GM21367 (cell line): ENCODE measurements at regions not wholly inside any gene's neighbourhood (a gene's known extent, or its start where the extent isn't known, plus 50 kb on each side); places are given as distances from the start of the nearest gene placed in this dataset.
"Not testable (repeated sequence)": the region's sequence is repeated elsewhere in the genome, so short reads cannot be mapped to it uniquely, and the experiment has no call there.

Experiments used
- ATAC-seq: cut with Tn5 transposase; IDR thresholded peaks from one replicate; pipeline ENCODE4 v1.9.1; 2021; ENCODE audit not compliant: unreplicated experiment

DNA sequence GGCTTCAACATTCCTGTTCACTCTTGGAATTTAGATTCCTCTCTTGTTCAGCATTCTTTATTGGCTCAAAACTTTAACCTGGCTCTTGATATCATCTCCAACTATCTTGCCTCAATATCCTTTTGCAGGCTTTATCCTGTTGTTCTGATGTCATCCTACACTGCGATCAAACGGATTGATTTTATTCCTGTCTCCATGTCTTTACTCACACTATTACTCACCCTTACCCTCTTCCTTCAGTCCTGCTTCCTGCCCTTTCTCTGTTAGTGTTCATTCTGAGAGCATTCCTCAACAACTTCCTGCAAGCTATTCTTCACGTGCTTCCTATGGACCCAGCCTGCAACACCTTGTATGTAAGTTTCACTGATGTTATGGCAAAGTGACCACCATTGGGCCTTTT is 264.7 kb downstream of the RNF152 start:
- no peak for ATAC-seq

DNA sequence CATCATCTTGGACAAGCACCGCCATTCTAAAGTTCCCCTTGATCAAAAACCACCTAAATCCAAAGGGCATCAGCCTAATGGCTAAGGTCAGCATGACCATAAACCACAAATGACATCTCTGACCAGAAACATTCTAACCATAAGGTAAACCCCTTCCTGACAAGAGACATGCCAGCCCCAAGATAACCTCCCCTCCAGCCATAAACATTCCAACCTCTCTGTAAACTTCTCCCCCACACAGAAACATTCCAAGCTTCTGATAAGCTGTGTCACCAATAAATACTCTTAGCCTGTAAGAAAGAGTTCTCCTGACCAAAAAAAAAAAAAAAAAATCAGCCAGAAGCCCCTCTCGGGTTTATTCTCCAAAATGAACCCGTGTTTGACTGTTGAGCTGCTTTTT is 268.2 kb downstream of the RNF152 start:
- ATAC-seq: not testable (repeated sequence)

DNA sequence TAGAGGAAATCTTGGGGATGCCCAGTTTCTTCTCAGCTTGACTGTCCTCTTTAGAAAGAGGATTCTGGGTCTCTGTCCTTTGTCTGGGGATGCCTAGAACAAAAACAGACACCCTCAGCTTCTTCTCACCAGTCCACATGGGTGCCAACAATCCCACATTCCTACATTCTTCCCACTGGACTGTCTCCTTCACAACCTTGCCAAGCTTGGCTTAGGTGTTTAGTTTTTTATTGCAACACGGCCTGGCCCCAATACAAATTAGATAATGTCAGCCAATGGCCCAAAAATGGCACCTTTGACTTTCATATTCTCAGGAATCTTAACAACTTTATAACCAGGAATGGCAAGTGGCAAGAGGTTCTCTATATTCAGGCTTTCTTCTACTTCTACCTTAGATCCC is 273.0 kb downstream of the RNF152 start:
- ATAC-seq: no peak

GRCh38 chr18:61618816-61619215 is 274.0 kb downstream of the RNF152 start:
- no peak for ATAC-seq

GRCh38 chr18:61616111-61616610 is 276.6 kb downstream of the RNF152 start:
- ATAC-seq: no peak

DNA sequence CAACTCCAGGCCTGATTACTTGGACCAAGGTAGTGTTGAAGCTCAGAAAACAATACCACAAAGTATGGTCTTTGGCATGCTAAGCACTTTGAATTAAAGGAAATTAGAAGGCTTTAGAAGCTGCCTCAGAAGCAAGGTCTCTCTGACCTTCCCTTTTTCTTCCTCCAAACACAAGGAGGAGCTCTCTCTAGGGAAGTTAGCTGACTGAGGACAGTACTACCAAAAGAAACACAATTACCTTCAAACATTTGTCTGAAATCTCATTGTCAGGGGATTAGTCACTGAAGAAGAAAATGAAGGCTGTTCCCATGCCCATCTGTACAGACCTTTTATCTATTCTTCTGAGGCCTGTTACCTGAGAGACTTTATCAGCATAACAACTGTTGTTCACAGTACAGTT is 279.3 kb downstream of the CDH20 start:
- no peak for ATAC-seq

- ATAC-seq: no peak
Measured at GRCh38 chr18:61609131-61609530, 275.9 kb downstream of the CDH20 start.

GRCh38 chr18:61608316-61608715 is 275.1 kb downstream of the CDH20 start:
- no peak for ATAC-seq

DNA sequence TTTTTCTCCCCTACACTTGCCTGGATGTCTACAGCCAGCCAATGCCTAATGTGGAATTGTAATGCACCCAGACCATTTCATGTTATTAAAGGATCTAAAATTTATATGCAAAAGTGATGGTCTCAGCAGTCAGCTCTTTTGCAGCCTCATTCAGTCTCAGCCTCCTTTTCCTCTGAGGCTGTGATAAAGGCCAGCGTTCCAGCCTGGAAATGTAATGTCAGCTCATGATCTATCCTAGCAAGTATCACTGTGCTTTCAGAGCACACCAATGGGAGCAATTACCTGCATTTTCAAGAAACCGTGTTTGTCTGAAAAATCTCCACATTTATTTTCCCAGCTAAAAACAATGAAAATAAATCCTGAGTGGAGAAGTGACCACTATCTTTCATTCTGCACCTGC is 274.6 kb downstream of the CDH20 start:
- no peak for ATAC-seq

- ATAC-seq: no peak
Measured at GRCh38 chr18:61606759-61607158, 273.5 kb downstream of the CDH20 start.

- ATAC-seq: no peak
Measured at GRCh38 chr18:61606068-61606660, 272.9 kb downstream of the CDH20 start.

DNA sequence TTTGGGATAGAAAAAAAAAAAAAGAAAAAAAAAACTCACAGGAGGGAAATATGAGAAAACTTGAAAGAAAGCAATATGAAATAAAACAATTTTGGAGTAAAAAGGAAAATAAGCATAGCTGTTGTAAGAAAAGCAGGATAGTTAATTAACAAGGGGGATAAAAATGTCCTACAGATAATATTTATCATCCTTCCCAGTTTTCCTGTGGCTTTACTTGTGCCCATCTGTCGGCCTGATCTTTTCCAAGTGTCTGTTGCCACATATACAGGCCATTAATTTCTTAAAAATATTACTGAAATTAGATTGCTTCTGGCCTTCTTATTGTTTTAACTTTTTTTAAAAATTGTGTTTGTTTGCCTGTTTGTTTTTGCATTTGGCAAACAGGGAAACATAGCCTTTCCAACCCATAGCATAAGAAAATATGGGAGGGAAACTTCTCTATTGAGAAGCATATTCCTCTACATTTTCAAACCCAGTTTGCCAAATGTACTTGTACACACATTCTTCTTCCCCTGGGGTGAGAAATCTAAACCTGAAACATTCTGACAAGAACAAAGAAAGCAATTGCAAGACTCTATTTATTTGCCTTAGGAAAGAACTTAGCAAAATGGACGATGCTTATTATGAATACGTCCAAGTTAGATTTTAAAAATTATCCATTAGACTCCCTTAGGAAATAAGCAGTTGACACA is 272.3 kb downstream of the CDH20 start:
- no peak for ATAC-seq
